ENCODE measurements at regions not wholly inside any gene's neighbourhood (a gene's known extent, or its start where the extent isn't known, plus 50 kb on each side); places are given as distances from the start of the nearest gene placed in this dataset.

GRCh38 chr3:25023876-25024275 is 404.2 kb upstream of the RARB start:
- TF ChIP-seq GATA2 (IDR thresholded peaks at IDR 0.05; ENCODE audit: low read depth, low read length) (no peak), GATA3 (IDR thresholded peaks at IDR 0.05; ENCODE audit: low read depth, low read length) (no peak)
